Keratinocyte (primary cell): ENCODE measurements at regions not wholly inside any gene's neighbourhood (a gene's known extent, or its start where the extent isn't known, plus 50 kb on each side); places are given as distances from the start of the nearest gene placed in this dataset.

ENCODE experiments used
- CTCF ChIP-seq, 3 experiments: IDR thresholded peaks in 1 of 3; conservative IDR thresholded peaks in 1 of 3; optimal IDR thresholded peaks in 1 of 3; 2 replicates in 2 of 3; 3 replicates in 1 of 3; pipeline versions ENCODE3 to v1.5.1; 2011; ENCODE audit warnings: low read length in 3 of 3, mild to moderate bottlenecking in 3 of 3, moderate library complexity in 2 of 3, control low read depth in 1 of 3, inconsistent platforms in 1 of 3; ENCODE audit not compliant: insufficient read depth in 2 of 3; ENCODE audit errors: extremely low read depth in 1 of 3
- EZH2 ChIP-seq: IDR thresholded peaks from one replicate; pipeline ENCODE4 v1.6.1; 2012; ENCODE audit warnings: inconsistent platforms, mild to moderate bottlenecking, low read length, moderate library complexity

- TF ChIP-seq CTCF (optimal IDR thresholded peaks at IDR 0.05 in 1 of 3, IDR thresholded peaks at IDR 0.05 in 1 of 3, conservative IDR thresholded peaks at IDR 0.05 in 1 of 3; ENCODE audit: extremely low read depth in 1 of 3, insufficient read depth in 2 of 3, low read length in 3 of 3) (no peak), EZH2 (no peak)
These were observed 409.1 kb downstream of the NPIPA7 start for GRCh38 chr16:16788004-16788403.
